HPDE6-E6E7 (cell line): ENCODE measurements at regions not wholly inside any gene's neighbourhood (a gene's known extent, or its start where the extent isn't known, plus 50 kb on each side); places are given as distances from the start of the nearest gene placed in this dataset.

Experiments
- DNase-seq: peaks from one replicate; pipeline ENCODE4 v3.0.0; 2011; ENCODE audit warnings: missing footprints; ENCODE audit errors: extremely low spot score

- no peak for DNase-seq
Observed at GRCh38 chr1:229059671-229060539, 211.0 kb upstream of the RAB4A start.

- DNase-seq = no peak
Observed at GRCh38 chr1:229062135-229062534, 208.8 kb upstream of the RAB4A start.

GRCh38 chr1:229063154-229063773, 207.6 kb upstream of the RAB4A start:
- DNase-seq = no peak

GRCh38 chr1:229064320-229065168, 206.4 kb upstream of the RAB4A start:
- DNase-seq = no peak

- no peak for DNase-seq
Observed at GRCh38 chr1:229065613-229066012, 205.3 kb upstream of the RAB4A start.

GRCh38 chr1:229066591-229066990, 204.3 kb upstream of the RAB4A start:
- DNase-seq = no peak

GRCh38 chr1:229067546-229067945, 203.4 kb upstream of the RAB4A start:
- no peak for DNase-seq

GRCh38 chr1:229068270-229068987, 202.5 kb upstream of the RAB4A start:
- no peak for DNase-seq

- no peak for DNase-seq
Observed at GRCh38 chr1:229069176-229069575, 201.7 kb upstream of the RAB4A start.

GRCh38 chr1:229070168-229070567, 200.7 kb upstream of the RAB4A start:
- DNase-seq = peak; percentile 46

- no peak for DNase-seq
Observed at GRCh38 chr1:229073251-229073650, 197.7 kb upstream of the RAB4A start.

- DNase-seq = no peak
Observed at GRCh38 chr1:229075217-229075616, 195.7 kb upstream of the RAB4A start.

- no peak for DNase-seq
Observed at GRCh38 chr1:229075716-229076115, 195.2 kb upstream of the RAB4A start.

- no peak for DNase-seq
Observed at GRCh38 chr1:229076195-229076594, 194.7 kb upstream of the RAB4A start.

GRCh38 chr1:229079016-229079595, 191.8 kb upstream of the RAB4A start:
- no peak for DNase-seq

- DNase-seq = no peak
Observed at GRCh38 chr1:229080361-229080760, 190.6 kb upstream of the RAB4A start.

- DNase-seq = no peak
Observed at GRCh38 chr1:229085291-229085690, 185.6 kb upstream of the RAB4A start.

- no peak for DNase-seq
Observed at GRCh38 chr1:229086091-229086490, 184.8 kb upstream of the RAB4A start.

- no peak for DNase-seq
Observed at GRCh38 chr1:229086686-229087085, 184.2 kb upstream of the RAB4A start.

- DNase-seq = no peak
Observed at GRCh38 chr1:229087339-229087738, 183.6 kb upstream of the RAB4A start.

GRCh38 chr1:229087906-229088305, 183.0 kb upstream of the RAB4A start:
- DNase-seq = no peak
